CD4-positive, alpha-beta T cell treated with Interleukin-21 for 1 hour (primary cell): ENCODE measurements at regions not wholly inside any gene's neighbourhood (a gene's known extent, or its start where the extent isn't known, plus 50 kb on each side); places are given as distances from the start of the nearest gene placed in this dataset.

Experiments
- DNase-seq: peaks from one replicate; pipeline ENCODE4 v3.0.0-alpha.2; 2020

- no peak for DNase-seq
Observed at GRCh38 chr17:34825102-34825501, 136.2 kb downstream of the CCT6B start.

GRCh38 chr17:34823023-34823422 is 138.2 kb downstream of the CCT6B start:
- no peak for DNase-seq

GRCh38 chr17:34822007-34822739 is 139.1 kb downstream of the CCT6B start:
- no peak for DNase-seq

- no peak for DNase-seq
Observed at GRCh38 chr17:34820922-34821321, 140.3 kb downstream of the CCT6B start.

GRCh38 chr17:34820248-34820801 is 140.9 kb downstream of the CCT6B start:
- no peak for DNase-seq

GRCh38 chr17:34817252-34818035 is 143.8 kb downstream of the CCT6B start:
- DNase-seq, result no peak

- no peak for DNase-seq
Observed at GRCh38 chr17:34816848-34817247, 144.4 kb downstream of the CCT6B start.

- no peak for DNase-seq
Observed at GRCh38 chr17:34813290-34813689, 148.0 kb downstream of the CCT6B start.

GRCh38 chr17:34811561-34811960 is 149.7 kb downstream of the CCT6B start:
- DNase-seq, result no peak

GRCh38 chr17:34800661-34801060 is 160.6 kb downstream of the CCT6B start:
- DNase-seq, result no peak

GRCh38 chr17:34799751-34800150 is 161.5 kb downstream of the CCT6B start:
- DNase-seq, result no peak

GRCh38 chr17:34798581-34798980 is 162.7 kb downstream of the CCT6B start:
- no peak for DNase-seq

GRCh38 chr17:34797720-34798119 is 163.5 kb downstream of the CCT6B start:
- DNase-seq, result no peak

GRCh38 chr17:34793231-34793908 is 167.9 kb downstream of the CCT6B start:
- DNase-seq, result no peak

- no peak for DNase-seq
Observed at GRCh38 chr17:34788696-34789095, 172.6 kb downstream of the CCT6B start.

- DNase-seq, result no peak
Observed at GRCh38 chr17:34784526-34784925, 176.7 kb downstream of the CCT6B start.

- no peak for DNase-seq
Observed at GRCh38 chr17:34782271-34782670, 179.0 kb downstream of the CCT6B start.

- DNase-seq, result no peak
Observed at GRCh38 chr17:34781571-34782108, 179.6 kb downstream of the CCT6B start.

- no peak for DNase-seq
Observed at GRCh38 chr17:34781071-34781470, 180.2 kb downstream of the CCT6B start.

- DNase-seq, result no peak
Observed at GRCh38 chr17:34780438-34780837, 180.8 kb downstream of the CCT6B start.

- no peak for DNase-seq
Observed at GRCh38 chr17:34776456-34777443, 184.5 kb downstream of the CCT6B start.

- DNase-seq, result no peak
Observed at GRCh38 chr17:34773036-34773435, 188.2 kb downstream of the CCT6B start.
